ENCODE measurements at regions not wholly inside any gene's neighbourhood (a gene's known extent, or its start where the extent isn't known, plus 50 kb on each side); places are given as distances from the start of the nearest gene placed in this dataset.

DNA sequence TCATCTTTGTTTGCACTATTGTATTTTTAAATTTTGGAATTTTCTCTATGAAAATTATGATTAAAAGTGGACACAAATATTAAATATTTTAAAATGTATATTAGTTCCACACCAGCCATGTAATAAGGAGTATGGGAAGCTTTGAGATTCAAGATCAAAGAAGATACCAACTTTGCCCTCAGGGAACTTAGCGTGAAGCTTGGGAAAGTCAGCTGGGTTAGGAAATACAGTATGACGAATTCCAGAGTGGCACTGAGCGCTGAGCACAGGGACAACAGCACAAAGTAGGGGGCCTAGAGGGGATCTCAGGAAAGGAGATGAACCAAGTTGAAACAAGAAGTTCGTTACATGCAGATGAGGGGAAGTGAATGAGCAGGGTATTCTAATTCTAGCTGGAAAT, 76.9 kb upstream of the SHISA2 start:
- TF ChIP-seq, protein P1, sequence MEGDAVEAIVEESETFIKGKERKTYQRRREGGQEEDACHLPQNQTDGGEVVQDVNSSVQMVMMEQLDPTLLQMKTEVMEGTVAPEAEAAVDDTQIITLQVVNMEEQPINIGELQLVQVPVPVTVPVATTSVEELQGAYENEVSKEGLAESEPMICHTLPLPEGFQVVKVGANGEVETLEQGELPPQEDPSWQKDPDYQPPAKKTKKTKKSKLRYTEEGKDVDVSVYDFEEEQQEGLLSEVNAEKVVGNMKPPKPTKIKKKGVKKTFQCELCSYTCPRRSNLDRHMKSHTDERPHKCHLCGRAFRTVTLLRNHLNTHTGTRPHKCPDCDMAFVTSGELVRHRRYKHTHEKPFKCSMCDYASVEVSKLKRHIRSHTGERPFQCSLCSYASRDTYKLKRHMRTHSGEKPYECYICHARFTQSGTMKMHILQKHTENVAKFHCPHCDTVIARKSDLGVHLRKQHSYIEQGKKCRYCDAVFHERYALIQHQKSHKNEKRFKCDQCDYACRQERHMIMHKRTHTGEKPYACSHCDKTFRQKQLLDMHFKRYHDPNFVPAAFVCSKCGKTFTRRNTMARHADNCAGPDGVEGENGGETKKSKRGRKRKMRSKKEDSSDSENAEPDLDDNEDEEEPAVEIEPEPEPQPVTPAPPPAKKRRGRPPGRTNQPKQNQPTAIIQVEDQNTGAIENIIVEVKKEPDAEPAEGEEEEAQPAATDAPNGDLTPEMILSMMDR (optimal IDR thresholded peaks at IDR 0.05 in 1 of 3, IDR thresholded peaks at IDR 0.05 in 1 of 3, conservative IDR thresholded peaks at IDR 0.05 in 1 of 3; ENCODE audit: extremely low read depth in 1 of 3, insufficient read depth in 2 of 3, low read length in 3 of 3), result no peak
- no peak for TF ChIP-seq EZH2 (IDR thresholded peaks at IDR 0.05; ENCODE audit: low read length)

Data from keratinocyte (primary cell).